Ammon's horn (tissue), 1 donor: ENCODE measurements at regions not wholly inside any gene's neighbourhood (a gene's known extent, or its start where the extent isn't known, plus 50 kb on each side); places are given as distances from the start of the nearest gene placed in this dataset.

Source experiments
- DNase-seq: peaks from one replicate; pipeline ENCODE4 v3.0.0-alpha.2; 2016; ENCODE audit warnings: low spot score

GRCh38 chr4:132540268-132540667 is 608.8 kb upstream of the PCDH10 start:
- DNase-seq, result no peak

- DNase-seq, result no peak
Observed at GRCh38 chr4:132540797-132541196, 608.3 kb upstream of the PCDH10 start.

- no peak for DNase-seq
Observed at GRCh38 chr4:132542228-132542627, 606.9 kb upstream of the PCDH10 start.

- no peak for DNase-seq
Observed at GRCh38 chr4:132548463-132548862, 600.6 kb upstream of the PCDH10 start.

- DNase-seq, result no peak
Observed at GRCh38 chr4:132556316-132556715, 592.8 kb upstream of the PCDH10 start.

- no peak for DNase-seq
Observed at GRCh38 chr4:132557660-132558059, 591.4 kb upstream of the PCDH10 start.

- no peak for DNase-seq
Observed at GRCh38 chr4:132564920-132565319, 584.2 kb upstream of the PCDH10 start.

GRCh38 chr4:132565542-132565941 is 583.6 kb upstream of the PCDH10 start:
- DNase-seq, result no peak

GRCh38 chr4:132572210-132572609 is 576.9 kb upstream of the PCDH10 start:
- no peak for DNase-seq

- DNase-seq, result no peak
Observed at GRCh38 chr4:132587626-132588025, 561.5 kb upstream of the PCDH10 start.

GRCh38 chr4:132592340-132592739 is 556.8 kb upstream of the PCDH10 start:
- no peak for DNase-seq

- DNase-seq, result no peak
Observed at GRCh38 chr4:132592850-132593249, 556.2 kb upstream of the PCDH10 start.

- DNase-seq, result no peak
Observed at GRCh38 chr4:132593717-132594400, 555.2 kb upstream of the PCDH10 start.

- DNase-seq, result no peak
Observed at GRCh38 chr4:132596186-132596585, 552.9 kb upstream of the PCDH10 start.

GRCh38 chr4:132605551-132605950 is 543.5 kb upstream of the PCDH10 start:
- no peak for DNase-seq

GRCh38 chr4:132614682-132615081 is 534.4 kb upstream of the PCDH10 start:
- DNase-seq, result no peak

- no peak for DNase-seq
Observed at GRCh38 chr4:132619968-132620367, 529.1 kb upstream of the PCDH10 start.

GRCh38 chr4:132642016-132642817 is 506.9 kb upstream of the PCDH10 start:
- peak; percentile 70 for DNase-seq

GRCh38 chr4:132646186-132646585 is 502.9 kb upstream of the PCDH10 start:
- no peak for DNase-seq

- no peak for DNase-seq
Observed at GRCh38 chr4:132651196-132651595, 497.9 kb upstream of the PCDH10 start.

- DNase-seq, result no peak
Observed at GRCh38 chr4:132660181-132660580, 488.9 kb upstream of the PCDH10 start.

GRCh38 chr4:132662456-132662855 is 486.6 kb upstream of the PCDH10 start:
- no peak for DNase-seq

GRCh38 chr4:132669786-132670185 is 479.3 kb upstream of the PCDH10 start:
- DNase-seq, result no peak

GRCh38 chr4:132670557-132670956 is 478.5 kb upstream of the PCDH10 start:
- DNase-seq, result no peak
